ENCODE measurements at regions not wholly inside any gene's neighbourhood (a gene's known extent, or its start where the extent isn't known, plus 50 kb on each side); places are given as distances from the start of the nearest gene placed in this dataset.

DNA sequence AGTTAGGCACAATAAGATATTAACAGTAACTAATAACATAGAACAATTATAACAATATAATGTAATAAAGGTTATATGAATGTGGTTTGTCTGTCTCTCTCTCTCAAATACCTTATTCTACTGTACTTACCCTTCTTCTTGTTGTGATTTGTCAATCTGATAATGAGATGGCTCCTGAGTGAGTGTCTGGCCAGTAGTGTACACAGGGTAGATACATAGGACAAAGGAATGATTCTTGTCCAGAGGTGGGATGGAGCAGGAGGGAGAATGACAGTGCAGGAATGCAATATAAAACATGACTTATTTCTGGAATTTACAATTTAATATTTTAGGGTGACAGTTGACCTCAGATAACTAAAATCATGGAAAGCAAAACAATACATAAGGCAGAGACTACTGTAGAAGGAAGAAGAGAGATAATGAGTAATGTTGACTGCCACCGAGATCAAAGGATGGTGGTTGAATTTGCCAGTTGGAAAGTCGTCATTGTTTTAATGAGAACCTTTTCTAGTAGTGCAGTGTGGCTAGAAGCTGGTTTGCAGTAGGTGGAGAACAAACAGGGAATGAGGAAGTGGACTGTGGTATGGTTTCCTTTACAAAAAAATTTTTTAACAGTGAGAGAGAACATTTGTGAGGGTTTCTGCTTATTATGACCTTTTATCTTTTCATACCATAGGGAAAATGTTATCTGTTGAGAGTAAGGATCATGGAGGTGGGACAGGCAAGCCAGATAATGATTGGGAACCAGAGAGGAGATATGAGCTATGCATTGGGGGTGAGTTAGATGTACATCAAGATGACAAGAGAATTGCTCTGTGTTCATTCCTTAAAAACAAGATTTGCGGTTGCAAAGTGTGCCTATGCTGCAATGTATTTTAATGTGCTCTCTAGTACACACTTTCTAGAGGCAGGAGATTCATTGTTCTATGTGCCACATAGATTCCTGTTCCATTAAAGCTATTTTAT is 458.3 kb downstream of the BTG1 start:
- no TSS peak for BruUV-seq (replicated peaks)
- DNase-seq (ENCODE audit: low read depth, low spot score) (no peak), ATAC-seq (no peak)
- Histone ChIP-seq H3K36me3 (ENCODE audit: control insufficient read depth, insufficient read depth, low read length) (no peaks in the 10 kb centered on the region), H3K4me1 (ENCODE audit: control insufficient read depth, insufficient read depth, low read length) (no peaks in the 10 kb centered on the region), H3K9me3 (ENCODE audit: control insufficient read depth, insufficient read depth, low read depth, low read length) (no peaks in the 10 kb centered on the region), H3K27ac (ENCODE audit: low read length) (no peak overlapping the region), H3K4me3 (ENCODE audit: low read depth in 2 of 2, low read length in 2 of 2) (no peak overlapping the region), H3K27me3 (ENCODE audit: control insufficient read depth, insufficient read depth, low read length) (no peaks in the 10 kb centered on the region)
- TF ChIP-seq TCF7L2 (IDR thresholded peaks at IDR 0.05; ENCODE audit: low read depth, low read length), result no peak
- TF ChIP-seq, protein P1, sequence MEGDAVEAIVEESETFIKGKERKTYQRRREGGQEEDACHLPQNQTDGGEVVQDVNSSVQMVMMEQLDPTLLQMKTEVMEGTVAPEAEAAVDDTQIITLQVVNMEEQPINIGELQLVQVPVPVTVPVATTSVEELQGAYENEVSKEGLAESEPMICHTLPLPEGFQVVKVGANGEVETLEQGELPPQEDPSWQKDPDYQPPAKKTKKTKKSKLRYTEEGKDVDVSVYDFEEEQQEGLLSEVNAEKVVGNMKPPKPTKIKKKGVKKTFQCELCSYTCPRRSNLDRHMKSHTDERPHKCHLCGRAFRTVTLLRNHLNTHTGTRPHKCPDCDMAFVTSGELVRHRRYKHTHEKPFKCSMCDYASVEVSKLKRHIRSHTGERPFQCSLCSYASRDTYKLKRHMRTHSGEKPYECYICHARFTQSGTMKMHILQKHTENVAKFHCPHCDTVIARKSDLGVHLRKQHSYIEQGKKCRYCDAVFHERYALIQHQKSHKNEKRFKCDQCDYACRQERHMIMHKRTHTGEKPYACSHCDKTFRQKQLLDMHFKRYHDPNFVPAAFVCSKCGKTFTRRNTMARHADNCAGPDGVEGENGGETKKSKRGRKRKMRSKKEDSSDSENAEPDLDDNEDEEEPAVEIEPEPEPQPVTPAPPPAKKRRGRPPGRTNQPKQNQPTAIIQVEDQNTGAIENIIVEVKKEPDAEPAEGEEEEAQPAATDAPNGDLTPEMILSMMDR (IDR thresholded peaks at IDR 0.05), result no peak
- TF ChIP-seq, protein P2, sequence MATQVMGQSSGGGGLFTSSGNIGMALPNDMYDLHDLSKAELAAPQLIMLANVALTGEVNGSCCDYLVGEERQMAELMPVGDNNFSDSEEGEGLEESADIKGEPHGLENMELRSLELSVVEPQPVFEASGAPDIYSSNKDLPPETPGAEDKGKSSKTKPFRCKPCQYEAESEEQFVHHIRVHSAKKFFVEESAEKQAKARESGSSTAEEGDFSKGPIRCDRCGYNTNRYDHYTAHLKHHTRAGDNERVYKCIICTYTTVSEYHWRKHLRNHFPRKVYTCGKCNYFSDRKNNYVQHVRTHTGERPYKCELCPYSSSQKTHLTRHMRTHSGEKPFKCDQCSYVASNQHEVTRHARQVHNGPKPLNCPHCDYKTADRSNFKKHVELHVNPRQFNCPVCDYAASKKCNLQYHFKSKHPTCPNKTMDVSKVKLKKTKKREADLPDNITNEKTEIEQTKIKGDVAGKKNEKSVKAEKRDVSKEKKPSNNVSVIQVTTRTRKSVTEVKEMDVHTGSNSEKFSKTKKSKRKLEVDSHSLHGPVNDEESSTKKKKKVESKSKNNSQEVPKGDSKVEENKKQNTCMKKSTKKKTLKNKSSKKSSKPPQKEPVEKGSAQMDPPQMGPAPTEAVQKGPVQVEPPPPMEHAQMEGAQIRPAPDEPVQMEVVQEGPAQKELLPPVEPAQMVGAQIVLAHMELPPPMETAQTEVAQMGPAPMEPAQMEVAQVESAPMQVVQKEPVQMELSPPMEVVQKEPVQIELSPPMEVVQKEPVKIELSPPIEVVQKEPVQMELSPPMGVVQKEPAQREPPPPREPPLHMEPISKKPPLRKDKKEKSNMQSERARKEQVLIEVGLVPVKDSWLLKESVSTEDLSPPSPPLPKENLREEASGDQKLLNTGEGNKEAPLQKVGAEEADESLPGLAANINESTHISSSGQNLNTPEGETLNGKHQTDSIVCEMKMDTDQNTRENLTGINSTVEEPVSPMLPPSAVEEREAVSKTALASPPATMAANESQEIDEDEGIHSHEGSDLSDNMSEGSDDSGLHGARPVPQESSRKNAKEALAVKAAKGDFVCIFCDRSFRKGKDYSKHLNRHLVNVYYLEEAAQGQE (IDR thresholded peaks at IDR 0.05; ENCODE audit: insufficient read depth in 1 of 2, low read depth in 2 of 2, low read length in 1 of 2), result no peak
- no peak for TF ChIP-seq SIN3A (IDR thresholded peaks at IDR 0.05; ENCODE audit: borderline replicate concordance, insufficient read depth, low read depth, low read length)
- TF ChIP-seq POLR2AphosphoS5 (IDR thresholded peaks at IDR 0.05; ENCODE audit: low read depth, low read length), result no peak
- in situ Hi-C loops (cut with HindIII; ENCODE audit: low pct_unique_long_range_greater_than_20kb, low sequenced_read_pairs), result no loop called here
- intact Hi-C loops (cut with micrococcal nuclease; ENCODE audit: unreplicated experiment), result no loop called here
- CTCF ChIA-PET, result no interaction called here
- POLR2A ChIA-PET, result no interaction called here

DNA sequence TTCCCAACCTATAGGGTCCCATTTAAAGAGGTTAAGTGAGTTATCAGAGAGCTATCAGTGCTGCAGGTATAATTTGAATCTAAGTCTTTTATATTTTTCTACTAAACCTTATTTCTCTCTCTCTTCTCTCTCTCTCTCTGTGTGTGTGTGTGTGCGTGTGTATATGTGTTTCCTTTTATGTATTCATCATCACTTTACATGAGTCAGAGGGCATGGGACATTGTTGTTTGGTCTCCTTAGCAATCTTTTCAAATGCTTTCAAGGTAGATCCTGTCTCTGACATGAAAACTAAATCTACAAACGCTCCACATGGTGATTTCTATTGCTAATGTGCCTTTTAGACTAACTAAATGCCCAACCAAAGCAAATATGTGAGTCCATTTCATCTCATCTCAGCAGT is 459.7 kb downstream of the BTG1 start:
- no TSS peak for BruUV-seq (replicated peaks)
- CTCF ChIA-PET, result no interaction called here
- intact Hi-C loops (cut with micrococcal nuclease; ENCODE audit: unreplicated experiment) (no loop called here), in situ Hi-C loops (cut with HindIII; ENCODE audit: low pct_unique_long_range_greater_than_20kb, low sequenced_read_pairs) (no loop called here)
- TF ChIP-seq, protein P1 (IDR thresholded peaks at IDR 0.05), result no peak
- TF ChIP-seq SIN3A (IDR thresholded peaks at IDR 0.05; ENCODE audit: borderline replicate concordance, insufficient read depth, low read depth, low read length) (no peak), POLR2AphosphoS5 (IDR thresholded peaks at IDR 0.05; ENCODE audit: low read depth, low read length) (no peak), TCF7L2 (IDR thresholded peaks at IDR 0.05; ENCODE audit: low read depth, low read length) (no peak)
- TF ChIP-seq, protein P2 (IDR thresholded peaks at IDR 0.05; ENCODE audit: insufficient read depth in 1 of 2, low read depth in 2 of 2, low read length in 1 of 2), result no peak
- no peaks in the 10 kb centered on the region for H3K9me3 ChIP-seq (ENCODE audit: control insufficient read depth, insufficient read depth, low read depth, low read length)
- DNase-seq (ENCODE audit: low read depth, low spot score) (no peak), ATAC-seq (no peak)
- no peak overlapping the region for H3K4me3 ChIP-seq (ENCODE audit: low read depth in 2 of 2, low read length in 2 of 2)
- no peaks in the 10 kb centered on the region for H3K4me1 ChIP-seq (ENCODE audit: control insufficient read depth, insufficient read depth, low read length)
- H3K27ac ChIP-seq (ENCODE audit: low read length), result no peak overlapping the region
- H3K36me3 ChIP-seq (ENCODE audit: control insufficient read depth, insufficient read depth, low read length), result no peaks in the 10 kb centered on the region
- POLR2A ChIA-PET, result no interaction called here
- H3K27me3 ChIP-seq (ENCODE audit: control insufficient read depth, insufficient read depth, low read length), result no peaks in the 10 kb centered on the region
